RWPE1 (cell line): ENCODE measurements at regions not wholly inside any gene's neighbourhood (a gene's known extent, or its start where the extent isn't known, plus 50 kb on each side); places are given as distances from the start of the nearest gene placed in this dataset.

Source experiments
- CTCF ChIA-PET: fragments of 350-600 bp; sonication (Branson Sonifier 250); formaldehyde crosslinking; extraction: SDS; loops from one replicate; lab custom pipeline; 2021; lab: Yijun Ruan, JAX
- POLR2A ChIA-PET: fragments of 400-600 bp; formaldehyde crosslinking; extraction: SDS; loops from one replicate; lab custom pipeline; 2020; ENCODE audit warnings: antibody characterized with exemption; ENCODE audit not compliant: low non-redundant PET; lab: Yijun Ruan, JAX
- DNase-seq: peaks from one replicate; pipeline ENCODE4 v3.0.0; 2012; ENCODE audit warnings: low spot score
- H3K27ac ChIP-seq: fragments of 450-650 bp; 2 replicates; pipeline ENCODE4 v1.5.1; 2017
- TF ChIP-seq, protein P1 (sequence below): fragments of 450-650 bp; conservative IDR thresholded peaks from 2 replicates; pipeline ENCODE4 v1.5.1; 2017; ENCODE audit warnings: low read depth, mild to moderate bottlenecking

DNA sequence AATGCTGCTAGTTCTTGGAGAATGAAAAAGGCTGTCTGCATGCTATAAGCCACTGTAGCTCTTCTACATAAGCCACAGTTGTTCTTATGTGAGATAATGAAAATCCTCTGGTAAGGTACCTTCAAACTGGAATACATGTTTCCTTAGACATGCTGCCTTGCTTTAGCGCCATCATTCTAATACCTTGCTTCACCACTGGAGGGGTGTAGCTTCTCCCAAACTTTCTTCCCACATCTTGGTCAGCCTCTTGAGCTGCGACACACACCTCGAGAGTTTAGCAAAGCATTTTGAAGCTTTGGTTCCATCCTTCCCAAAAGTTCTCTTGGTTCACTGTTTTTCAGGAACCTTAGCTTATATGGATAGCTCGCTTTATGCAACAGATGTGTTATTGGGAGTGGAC lies 69.5 kb downstream of the NKX2-1 start:
- TF ChIP-seq, protein P1, sequence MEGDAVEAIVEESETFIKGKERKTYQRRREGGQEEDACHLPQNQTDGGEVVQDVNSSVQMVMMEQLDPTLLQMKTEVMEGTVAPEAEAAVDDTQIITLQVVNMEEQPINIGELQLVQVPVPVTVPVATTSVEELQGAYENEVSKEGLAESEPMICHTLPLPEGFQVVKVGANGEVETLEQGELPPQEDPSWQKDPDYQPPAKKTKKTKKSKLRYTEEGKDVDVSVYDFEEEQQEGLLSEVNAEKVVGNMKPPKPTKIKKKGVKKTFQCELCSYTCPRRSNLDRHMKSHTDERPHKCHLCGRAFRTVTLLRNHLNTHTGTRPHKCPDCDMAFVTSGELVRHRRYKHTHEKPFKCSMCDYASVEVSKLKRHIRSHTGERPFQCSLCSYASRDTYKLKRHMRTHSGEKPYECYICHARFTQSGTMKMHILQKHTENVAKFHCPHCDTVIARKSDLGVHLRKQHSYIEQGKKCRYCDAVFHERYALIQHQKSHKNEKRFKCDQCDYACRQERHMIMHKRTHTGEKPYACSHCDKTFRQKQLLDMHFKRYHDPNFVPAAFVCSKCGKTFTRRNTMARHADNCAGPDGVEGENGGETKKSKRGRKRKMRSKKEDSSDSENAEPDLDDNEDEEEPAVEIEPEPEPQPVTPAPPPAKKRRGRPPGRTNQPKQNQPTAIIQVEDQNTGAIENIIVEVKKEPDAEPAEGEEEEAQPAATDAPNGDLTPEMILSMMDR, result no peak
- CTCF ChIA-PET, result interaction anchor here (1.1 kb wide), 1 partner anchor 18 kb away, joined by 3 read pairs; no protein-coding TSS in a partner anchor
- no peak overlapping the region for H3K27ac ChIP-seq
- DNase-seq, result no peak
- POLR2A ChIA-PET, result no interaction called here

DNA sequence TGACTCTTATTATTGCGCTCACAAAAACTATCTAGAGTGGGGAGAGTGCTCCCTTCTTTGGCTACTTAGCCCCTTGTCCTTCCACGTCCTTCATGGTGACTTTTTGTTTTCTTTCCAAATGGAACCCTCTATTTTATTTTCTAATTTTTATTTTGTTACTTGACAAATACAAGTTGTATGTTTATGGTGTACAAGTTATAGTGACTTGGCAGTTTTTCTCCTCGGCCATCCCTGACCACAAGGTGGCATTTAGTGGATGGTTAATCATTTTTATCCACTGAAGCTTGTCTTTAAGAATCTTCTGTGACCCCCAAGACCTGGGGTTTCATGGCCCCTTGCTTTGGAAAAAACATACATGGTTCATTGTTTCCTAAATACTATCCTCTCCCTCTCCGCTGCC lies 70.1 kb downstream of the NKX2-1 start:
- no peak for DNase-seq
- ChIA-PET CTCF (interaction anchor here (1.1 kb wide), 1 partner anchor 19 kb away, joined by 3 read pairs; no protein-coding TSS in a partner anchor), POLR2A (no interaction called here)
- no peak overlapping the region for H3K27ac ChIP-seq
- TF ChIP-seq, protein P1, result no peak

GRCh38 chr14:36443374-36443773 lies 76.7 kb downstream of the NKX2-1 start:
- POLR2A ChIA-PET, result no interaction called here

DNA sequence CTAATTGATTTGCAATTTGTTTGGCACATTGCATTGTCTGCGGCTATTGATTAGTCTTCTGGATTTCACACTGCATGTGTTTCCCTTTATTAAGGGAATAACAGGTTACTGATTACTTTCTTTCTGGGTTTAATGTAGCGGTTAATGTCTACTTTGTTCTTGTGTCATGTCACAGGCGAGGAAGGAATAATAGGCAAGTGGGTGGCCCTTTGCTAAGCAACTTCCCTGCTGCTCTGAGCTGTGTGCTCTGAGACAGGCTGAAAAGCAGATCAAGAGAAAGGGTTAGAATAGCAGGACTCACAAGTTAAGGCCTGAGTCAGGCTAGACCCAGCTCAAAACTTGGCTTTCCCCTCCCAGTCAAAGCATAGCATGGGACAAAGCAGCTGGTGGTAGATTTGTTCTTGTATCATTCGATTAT lies 77.2 kb downstream of the NKX2-1 start:
- POLR2A ChIA-PET, result no interaction called here
- no peak overlapping the region for H3K27ac ChIP-seq
- DNase-seq, result no peak
- CTCF ChIA-PET, result interaction anchor here (0.6 to 0.7 kb wide), 2 partner anchors 443 to 1317 kb away, joined by 3 read pairs; no protein-coding TSS in a partner anchor
- TF ChIP-seq, protein P1, result no peak

More at GRCh38 chr14:36443374-36443773, 76.7 kb downstream of the NKX2-1 start:
- CTCF ChIA-PET, result interaction anchor here (0.5 to 0.7 kb wide), 2 partner anchors 424 to 1316 kb away, joined by 3 to 5 read pairs; no protein-coding TSS in a partner anchor
- TF ChIP-seq, protein P1, result no peak
- no peak overlapping the region for H3K27ac ChIP-seq
- no peak for DNase-seq

GRCh38 chr14:36441283-36441682 lies 78.7 kb downstream of the NKX2-1 start:
- TF ChIP-seq, protein P1, result no peak
- CTCF ChIA-PET, result no interaction called here

GRCh38 chr14:36439766-36440165 lies 80.3 kb downstream of the NKX2-1 start:
- CTCF ChIA-PET, result interaction anchor here (0.5 kb wide), 1 partner anchor 248 kb away, joined by 4 read pairs; no protein-coding TSS in a partner anchor
- H3K27ac ChIP-seq, result no peak overlapping the region
- TF ChIP-seq, protein P1, result no peak
- DNase-seq, result no peak
- POLR2A ChIA-PET, result no interaction called here

More at GRCh38 chr14:36441283-36441682, 78.7 kb downstream of the NKX2-1 start:
- POLR2A ChIA-PET, result no interaction called here
- no peak for DNase-seq
- H3K27ac ChIP-seq, result no peak overlapping the region
